ENCODE measurements at regions not wholly inside any gene's neighbourhood (a gene's known extent, or its start where the extent isn't known, plus 50 kb on each side); places are given as distances from the start of the nearest gene placed in this dataset.

GRCh38 chr12:118635276-118635675 is 258.9 kb downstream of the SUDS3 start:
- H3K4me3 Mint-ChIP-seq, result no peak overlapping the region
- DNase-seq, result no peak
- H3K27me3 Mint-ChIP-seq (ENCODE audit: insufficient read depth), result peaks cover 3% of the 10 kb centered on the region

GRCh38 chr12:118637767-118638370 is 261.5 kb downstream of the SUDS3 start:
- no peaks in the 10 kb centered on the region for H3K36me3 Mint-ChIP-seq (ENCODE audit: low read depth)
- no peak overlapping the region for H3K27ac Mint-ChIP-seq
- no peak for TF ChIP-seq CTCF (conservative IDR thresholded peaks at IDR 0.05)
- no peak overlapping the region for H3K4me3 Mint-ChIP-seq
- Histone ChIP-seq H3K9me3 (ENCODE audit: control insufficient read depth, low read length) (no peaks in the 10 kb centered on the region), H3K27me3 (ENCODE audit: control insufficient read depth, insufficient read depth, low read length, poor library complexity, severe bottlenecking) (peaks cover 5% of the 10 kb centered on the region), H3K36me3 (ENCODE audit: control insufficient read depth, insufficient read depth, low read length) (no peaks in the 10 kb centered on the region), H3K4me1 (ENCODE audit: control insufficient read depth, insufficient read depth, low read length) (no peaks in the 10 kb centered on the region), H3K9ac (ENCODE audit: extremely low read depth, low read length, poor library complexity, severe bottlenecking) (no peak overlapping the region), H3K4me3 (ENCODE audit: low read length) (no peak overlapping the region), H3K27ac (ENCODE audit: low read depth, low read length) (no peak overlapping the region)
- no peak for DNase-seq
- peaks cover 3% of the 10 kb centered on the region for H3K27me3 Mint-ChIP-seq (ENCODE audit: insufficient read depth)
- H3K9me3 Mint-ChIP-seq, result no peaks in the 10 kb centered on the region
- H3K4me1 Mint-ChIP-seq, result no peaks in the 10 kb centered on the region
- WGBS, 2 experiments (ENCODE audit: insufficient coverage in 1 of 2, insufficient read length in 1 of 2), result 74 to 89% methylated on average over 5 to 7 of the region's 7 CpGs

More at GRCh38 chr12:118635276-118635675, 258.9 kb downstream of the SUDS3 start:
- TF ChIP-seq CTCF (conservative IDR thresholded peaks at IDR 0.05), result no peak
- no peak overlapping the region for H3K4me3 ChIP-seq (ENCODE audit: low read length)
- no peaks in the 10 kb centered on the region for H3K9me3 ChIP-seq (ENCODE audit: control insufficient read depth, low read length)
- Mint-ChIP-seq H3K36me3 (ENCODE audit: low read depth) (no peaks in the 10 kb centered on the region), H3K4me1 (no peaks in the 10 kb centered on the region), H3K9me3 (no peaks in the 10 kb centered on the region), H3K27ac (no peak overlapping the region)
- no peaks in the 10 kb centered on the region for H3K36me3 ChIP-seq (ENCODE audit: control insufficient read depth, insufficient read depth, low read length)
- no peaks in the 10 kb centered on the region for H3K4me1 ChIP-seq (ENCODE audit: control insufficient read depth, insufficient read depth, low read length)
- no peak overlapping the region for H3K9ac ChIP-seq (ENCODE audit: extremely low read depth, low read length, poor library complexity, severe bottlenecking)
- H3K27ac ChIP-seq (ENCODE audit: low read depth, low read length), result no peak overlapping the region
- 90 to 95% methylated on average over 2 to 3 of the region's 3 CpGs for WGBS, 2 experiments (ENCODE audit: insufficient coverage in 1 of 2, insufficient read length in 1 of 2)
- peaks cover 5% of the 10 kb centered on the region for H3K27me3 ChIP-seq (ENCODE audit: control insufficient read depth, insufficient read depth, low read length, poor library complexity, severe bottlenecking)

- Mint-ChIP-seq H3K36me3 (ENCODE audit: low read depth) (no peaks in the 10 kb centered on the region), H3K27ac (no peak overlapping the region), H3K9me3 (no peaks in the 10 kb centered on the region), H3K4me3 (no peak overlapping the region), H3K4me1 (no peaks in the 10 kb centered on the region), H3K27me3 (ENCODE audit: insufficient read depth) (no peaks in the 10 kb centered on the region)
- Histone ChIP-seq H3K4me1 (ENCODE audit: control insufficient read depth, insufficient read depth, low read length) (no peaks in the 10 kb centered on the region), H3K27ac (ENCODE audit: low read depth, low read length) (no peak overlapping the region), H3K36me3 (ENCODE audit: control insufficient read depth, insufficient read depth, low read length) (no peaks in the 10 kb centered on the region), H3K9ac (ENCODE audit: extremely low read depth, low read length, poor library complexity, severe bottlenecking) (no peak overlapping the region), H3K27me3 (ENCODE audit: control insufficient read depth, insufficient read depth, low read length, poor library complexity, severe bottlenecking) (peaks cover 5% of the 10 kb centered on the region), H3K9me3 (ENCODE audit: control insufficient read depth, low read length) (no peaks in the 10 kb centered on the region), H3K4me3 (ENCODE audit: low read length) (no peak overlapping the region)
- no peak for DNase-seq
- no peak for TF ChIP-seq CTCF (conservative IDR thresholded peaks at IDR 0.05)
- 83 to 100% methylated on average over 1 to 3 of the region's 3 CpGs for WGBS, 2 experiments (ENCODE audit: insufficient coverage in 1 of 2, insufficient read length in 1 of 2)
Observed at GRCh38 chr12:118641249-118641648, 264.9 kb downstream of the SUDS3 start.
